HEK293T (cell line): ENCODE measurements at regions not wholly inside any gene's neighbourhood (a gene's known extent, or its start where the extent isn't known, plus 50 kb on each side); places are given as distances from the start of the nearest gene placed in this dataset.

Experiments used
- ELF4 ChIP-seq: fragments of 450-650 bp; IDR thresholded peaks from 2 replicates; pipeline ENCODE4 v1.6.1; 2017; ENCODE audit warnings: antibody characterized with exemption
- FOXA1 ChIP-seq: fragments of 450-650 bp; IDR thresholded peaks from 2 replicates; pipeline ENCODE4 v1.6.1; 2016; ENCODE audit warnings: mild to moderate bottlenecking
- FOXK2 ChIP-seq: fragments of 450-650 bp; IDR thresholded peaks from 2 replicates; pipeline ENCODE4 v1.6.1; 2016; ENCODE audit warnings: mild to moderate bottlenecking
- L3MBTL2 ChIP-seq: fragments of 450-650 bp; conservative IDR thresholded peaks from 2 replicates; pipeline ENCODE4 v1.6.1; 2016; ENCODE audit warnings: mild to moderate bottlenecking
- PKNOX1 ChIP-seq: fragments of 450-650 bp; IDR thresholded peaks from 2 replicates; pipeline ENCODE4 v1.6.1; 2016
- SP1 ChIP-seq: fragments of 450-650 bp; IDR thresholded peaks from 2 replicates; pipeline ENCODE4 v1.6.1; 2017
- ZNF384 ChIP-seq: fragments of 450-650 bp; IDR thresholded peaks from 2 replicates; pipeline ENCODE4 v1.6.1; 2016

- no peak for TF ChIP-seq SP1
- no peak for TF ChIP-seq ELF4
- no peak for TF ChIP-seq FOXA1
- no peak for TF ChIP-seq FOXK2
- TF ChIP-seq L3MBTL2: no peak
- no peak for TF ChIP-seq PKNOX1
- TF ChIP-seq ZNF384: no peak
Measured at GRCh38 chr6:98589536-98589935, 244.8 kb upstream of the POU3F2 start.
